A673 (cell line): ENCODE measurements at regions not wholly inside any gene's neighbourhood (a gene's known extent, or its start where the extent isn't known, plus 50 kb on each side); places are given as distances from the start of the nearest gene placed in this dataset.
"Not testable (repeated sequence)": the region's sequence is repeated elsewhere in the genome, so short reads cannot be mapped to it uniquely, and the experiment has no call there.

Experiments
- BruUV-seq: library from RNA; stranded (reverse); fragments of 400-500 nt; replicated peaks from 2 replicates; lab custom pipeline; 2021; lab: Mats Ljungman, UMichigan
- CTCF ChIA-PET: fragments of 300-600 bp; sonication (Branson Sonifier 250); formaldehyde crosslinking; loops from one replicate; lab custom pipeline; 2022; ENCODE audit warnings: antibody characterized with exemption; lab: Charles Lee
- POLR2A ChIA-PET: fragments of 300-600 bp; sonication (Branson Sonifier 250); formaldehyde crosslinking; loops from one replicate; lab custom pipeline; 2022; ENCODE audit warnings: antibody characterized with exemption; ENCODE audit not compliant: low non-redundant PET; lab: Charles Lee
- DNase-seq: peaks from one replicate; pipeline ENCODE4 v3.0.0-alpha.2; 2015; ENCODE audit warnings: low spot score
- H3K27ac ChIP-seq: fragments of 200-600 bp; sonication (generic); 2 replicates; pipeline ENCODE4 v1.5.1; 2016; ENCODE audit warnings: mixed run types, low read depth, mild to moderate bottlenecking, mixed read lengths, antibody characterized with exemption, low read length; ENCODE audit not compliant: poor library complexity, severe bottlenecking
- H3K27me3 ChIP-seq: fragments of 200-600 bp; sonication (generic); replicated peaks from 2 replicates; pipeline ENCODE4 v1.6.1; 2017; ENCODE audit warnings: mixed run types, low read depth, mild to moderate bottlenecking, mixed read lengths, antibody characterized with exemption, low read length; ENCODE audit not compliant: insufficient read depth, poor library complexity
- H3K36me3 ChIP-seq: fragments of 200-600 bp; sonication (generic); 2 replicates; pipeline ENCODE4 v1.6.1; 2016; ENCODE audit warnings: mixed run types, mild to moderate bottlenecking, mixed read lengths, antibody characterized with exemption, low read length; ENCODE audit not compliant: insufficient read depth, poor library complexity, severe bottlenecking
- H3K4me1 ChIP-seq: fragments of 200-600 bp; sonication (generic); 2 replicates; pipeline ENCODE4 v1.6.1; 2017; ENCODE audit warnings: mixed run types, mild to moderate bottlenecking, mixed read lengths, antibody characterized with exemption, low read length; ENCODE audit not compliant: insufficient read depth, poor library complexity, severe bottlenecking
- H3K4me3 ChIP-seq: fragments of 200-600 bp; sonication (generic); 2 replicates; pipeline ENCODE4 v1.5.1; 2016; ENCODE audit warnings: low read depth, mixed run types, mild to moderate bottlenecking, mixed read lengths, low read length; ENCODE audit not compliant: poor library complexity, severe bottlenecking
- H3K9me3 ChIP-seq: fragments of 200-600 bp; sonication (generic); 2 replicates; pipeline ENCODE4 v1.6.1; 2016; ENCODE audit warnings: mixed run types, low read depth, mild to moderate bottlenecking, mixed read lengths, antibody characterized with exemption, low read length; ENCODE audit not compliant: poor library complexity, severe bottlenecking
- CTCF ChIP-seq: fragments of 300-800, 200-600 bp; sonication (generic); conservative IDR thresholded peaks from 2 replicates; pipeline ENCODE4 v1.5.1; 2017; ENCODE audit warnings: low read depth, mild to moderate bottlenecking, antibody characterized with exemption, low read length, moderate library complexity, mixed read lengths
- EZH2 ChIP-seq: fragments of 200-600 bp; sonication (generic); IDR thresholded peaks from 2 replicates; pipeline ENCODE4 v1.6.1; 2017; ENCODE audit warnings: borderline replicate concordance, low read depth, mild to moderate bottlenecking, mixed read lengths, antibody characterized with exemption, low read length; ENCODE audit not compliant: poor library complexity, severe bottlenecking
- intact Hi-C: fragments of 100-400 bp; cut with micrococcal nuclease; formaldehyde crosslinking; loops from one replicate; pipeline ENCODE4 v1.10.0; 2022; ENCODE audit not compliant: unreplicated experiment

DNA sequence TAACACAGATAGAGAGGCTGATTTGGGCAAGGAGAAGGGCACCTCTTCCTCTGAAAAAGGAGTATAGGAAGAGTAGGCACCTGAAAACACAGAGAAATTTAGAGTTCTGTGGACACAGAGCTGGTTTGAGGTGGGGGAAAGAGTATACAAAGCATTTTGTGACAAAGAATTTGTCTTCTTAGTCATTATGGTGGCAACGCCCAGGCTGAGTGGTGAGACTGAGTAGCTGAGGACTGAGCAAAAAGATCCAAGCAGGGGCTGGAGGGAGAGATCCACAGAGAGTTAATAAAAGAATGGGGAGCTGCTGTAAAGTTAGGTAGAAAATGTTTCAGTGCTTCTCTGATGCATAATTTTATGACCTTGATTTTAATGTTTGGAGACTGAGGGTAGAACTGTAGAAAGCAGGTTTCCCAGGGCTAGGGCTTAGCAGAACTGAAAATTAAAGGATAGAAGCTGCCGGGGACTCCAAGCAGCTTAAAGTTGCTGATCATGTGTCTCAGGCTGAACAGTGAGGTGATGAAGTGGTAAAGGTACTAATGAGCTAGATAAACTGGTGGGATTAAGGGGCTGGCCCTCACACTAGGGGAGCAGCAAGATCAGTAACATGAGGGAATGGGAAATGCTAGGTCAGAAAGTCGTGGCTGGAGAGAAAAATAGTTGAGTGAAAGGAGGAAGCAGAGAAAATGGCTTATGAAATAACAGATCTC is 118.9 kb downstream of the CEP44 start:
- TF ChIP-seq CTCF = no peak
- TF ChIP-seq EZH2 = no peak
- ChIA-PET CTCF (no interaction called here), POLR2A (no interaction called here)
- Histone ChIP-seq H3K4me3 (no peak overlapping the region), H3K36me3 (no peaks in the 10 kb centered on the region), H3K9me3 (no peaks in the 10 kb centered on the region), H3K27ac (no peak overlapping the region), H3K27me3 (no peaks in the 10 kb centered on the region), H3K4me1 (no peaks in the 10 kb centered on the region)
- no TSS peak for BruUV-seq
- intact Hi-C loops = no loop called here
- no peak for DNase-seq

GRCh38 chr4:174401471-174402130 is 117.9 kb downstream of the CEP44 start:
- ChIA-PET CTCF (no interaction called here), POLR2A (no interaction called here)
- no peak overlapping the region for H3K4me3 ChIP-seq
- DNase-seq = no peak
- TF ChIP-seq CTCF (no peak), EZH2 (no peak)
- no peaks in the 10 kb centered on the region for H3K36me3 ChIP-seq
- no peaks in the 10 kb centered on the region for H3K9me3 ChIP-seq
- no peaks in the 10 kb centered on the region for H3K4me1 ChIP-seq
- H3K27me3 ChIP-seq = no peaks in the 10 kb centered on the region
- intact Hi-C loops = no loop called here
- no TSS peak for BruUV-seq
- H3K27ac ChIP-seq = no peak overlapping the region

- H3K9me3 ChIP-seq, H3K36me3 ChIP-seq, POLR2A ChIA-PET, intact Hi-C loops, H3K4me1 ChIP-seq, DNase-seq, CTCF ChIA-PET, H3K27me3 ChIP-seq, BruUV-seq, H3K27ac ChIP-seq, H3K4me3 ChIP-seq: not testable (repeated sequence)
Measured at GRCh38 chr4:174400603-174401302, 117.0 kb downstream of the CEP44 start.
